ENCODE measurements at regions not wholly inside any gene's neighbourhood (a gene's known extent, or its start where the extent isn't known, plus 50 kb on each side); places are given as distances from the start of the nearest gene placed in this dataset.

- Histone ChIP-seq H3K27ac (no peak overlapping the region), H3K9me3 (no peaks in the 10 kb centered on the region), H3K27me3 (no peaks in the 10 kb centered on the region), H3K4me1 (no peaks in the 10 kb centered on the region), H3K36me3 (no peaks in the 10 kb centered on the region), H3K4me3 (no peak overlapping the region)
- intact Hi-C loops (cut with DNase I; ENCODE audit: low total_unique reads): no loop called here
- no peak for DNase-seq
- TF ChIP-seq POLR2A (IDR thresholded peaks at IDR 0.05): no peak
- TF ChIP-seq CTCF (IDR thresholded peaks at IDR 0.05): no peak
Observed at GRCh38 chr18:28692337-28692736, 515.4 kb upstream of the CDH2 start.

GRCh38 chr18:28691496-28691840 is 514.5 kb upstream of the CDH2 start:
- no peak overlapping the region for H3K27ac ChIP-seq
- no peak for DNase-seq
- no peaks in the 10 kb centered on the region for H3K4me1 ChIP-seq
- no peak for TF ChIP-seq POLR2A (IDR thresholded peaks at IDR 0.05)
- no peak for TF ChIP-seq CTCF (IDR thresholded peaks at IDR 0.05)
- no peaks in the 10 kb centered on the region for H3K27me3 ChIP-seq
- intact Hi-C loops (cut with DNase I; ENCODE audit: low total_unique reads): no loop called here
- H3K36me3 ChIP-seq: no peaks in the 10 kb centered on the region
- H3K4me3 ChIP-seq: no peak overlapping the region
- H3K9me3 ChIP-seq: no peaks in the 10 kb centered on the region

GRCh38 chr18:28690836-28691495 is 514.0 kb upstream of the CDH2 start:
- Histone ChIP-seq H3K36me3 (no peaks in the 10 kb centered on the region), H3K9me3 (no peaks in the 10 kb centered on the region), H3K4me1 (no peaks in the 10 kb centered on the region), H3K27ac (no peak overlapping the region), H3K27me3 (no peaks in the 10 kb centered on the region), H3K4me3 (no peak overlapping the region)
- intact Hi-C loops (cut with DNase I; ENCODE audit: low total_unique reads): no loop called here
- DNase-seq: no peak
- TF ChIP-seq POLR2A (IDR thresholded peaks at IDR 0.05) (no peak), CTCF (IDR thresholded peaks at IDR 0.05) (no peak)

- Histone ChIP-seq H3K27ac (no peak overlapping the region), H3K4me3 (no peak overlapping the region), H3K27me3 (no peaks in the 10 kb centered on the region), H3K36me3 (no peaks in the 10 kb centered on the region), H3K9me3 (no peaks in the 10 kb centered on the region), H3K4me1 (no peaks in the 10 kb centered on the region)
- intact Hi-C loops (cut with DNase I; ENCODE audit: low total_unique reads): no loop called here
- no peak for TF ChIP-seq POLR2A (IDR thresholded peaks at IDR 0.05)
- TF ChIP-seq CTCF (IDR thresholded peaks at IDR 0.05): no peak
- no peak for DNase-seq
Observed at GRCh38 chr18:28690100-28690499, 513.2 kb upstream of the CDH2 start.

GRCh38 chr18:28689588-28689987 is 512.7 kb upstream of the CDH2 start:
- H3K27me3 ChIP-seq: no peaks in the 10 kb centered on the region
- no peaks in the 10 kb centered on the region for H3K4me1 ChIP-seq
- intact Hi-C loops (cut with DNase I; ENCODE audit: low total_unique reads): no loop called here
- DNase-seq: no peak
- H3K36me3 ChIP-seq: no peaks in the 10 kb centered on the region
- TF ChIP-seq CTCF (IDR thresholded peaks at IDR 0.05): no peak
- no peak for TF ChIP-seq POLR2A (IDR thresholded peaks at IDR 0.05)
- no peak overlapping the region for H3K27ac ChIP-seq
- no peak overlapping the region for H3K4me3 ChIP-seq
- H3K9me3 ChIP-seq: no peaks in the 10 kb centered on the region

Measured in uterus (tissue), 3 donors.